HEK293 (cell line): ENCODE measurements at regions not wholly inside any gene's neighbourhood (a gene's known extent, or its start where the extent isn't known, plus 50 kb on each side); places are given as distances from the start of the nearest gene placed in this dataset.
A peak's percentile ranks its signal among the peaks of the same experiment; 100 is the strongest.

Experiments
- GFI1B ChIP-seq: fragments of 450-650 bp; formaldehyde crosslinking; IDR thresholded peaks from 2 replicates; pipeline ENCODE4 v1.5.1; 2016; ENCODE audit warnings: missing biosample characterization, missing genetic modification characterization
- IKZF3 ChIP-seq: fragments of 450-650 bp; IDR thresholded peaks from 2 replicates; pipeline ENCODE4 v1.5.0; 2018; ENCODE audit warnings: missing biosample characterization, mild to moderate bottlenecking, missing genetic modification characterization, moderate library complexity
- RBAK ChIP-seq: fragments of 450-650 bp; formaldehyde crosslinking; IDR thresholded peaks from 2 replicates; pipeline ENCODE4 v1.5.1; 2016; ENCODE audit warnings: missing biosample characterization, missing genetic modification characterization
- ZBTB1 ChIP-seq: fragments of 450-650 bp; formaldehyde crosslinking; IDR thresholded peaks from 2 replicates; pipeline ENCODE4 v1.5.1; 2016; ENCODE audit warnings: missing biosample characterization, missing genetic modification characterization
- ZBTB21 ChIP-seq: fragments of 450-650 bp; formaldehyde crosslinking; IDR thresholded peaks from 2 replicates; pipeline ENCODE4 v1.5.1; 2017; ENCODE audit warnings: missing biosample characterization, missing genetic modification characterization
- ZNF10 ChIP-seq: fragments of 450-650 bp; formaldehyde crosslinking; IDR thresholded peaks from 2 replicates; pipeline ENCODE4 v1.5.1; 2017; ENCODE audit warnings: missing biosample characterization, missing genetic modification characterization
- ZNF138 ChIP-seq: fragments of 450-650 bp; formaldehyde crosslinking; IDR thresholded peaks from 2 replicates; pipeline ENCODE4 v1.5.1; 2016; ENCODE audit warnings: missing biosample characterization, missing genetic modification characterization, borderline replicate concordance
- ZNF19 ChIP-seq: fragments of 450-650 bp; formaldehyde crosslinking; IDR thresholded peaks from 2 replicates; pipeline ENCODE4; 2016; ENCODE audit warnings: missing biosample characterization, missing genetic modification characterization, low read depth
- ZNF202 ChIP-seq: fragments of 450-650 bp; formaldehyde crosslinking; IDR thresholded peaks from 2 replicates; pipeline ENCODE4 v1.5.1; 2016; ENCODE audit warnings: missing biosample characterization, missing genetic modification characterization, borderline replicate concordance
- ZNF221 ChIP-seq: fragments of 450-650 bp; formaldehyde crosslinking; IDR thresholded peaks from 2 replicates; pipeline ENCODE4 v1.5.1; 2017; ENCODE audit warnings: missing biosample characterization, missing genetic modification characterization, borderline replicate concordance
- ZNF223 ChIP-seq: fragments of 450-650 bp; formaldehyde crosslinking; IDR thresholded peaks from 2 replicates; pipeline ENCODE4 v1.5.1; 2016; ENCODE audit warnings: missing biosample characterization, missing genetic modification characterization
- ZNF266 ChIP-seq: fragments of 450-650 bp; formaldehyde crosslinking; IDR thresholded peaks from 2 replicates; pipeline ENCODE4 v1.5.1; 2016; ENCODE audit warnings: missing biosample characterization, missing genetic modification characterization, low read depth
- ZNF394 ChIP-seq: fragments of 450-650 bp; formaldehyde crosslinking; IDR thresholded peaks from 2 replicates; pipeline ENCODE4 v1.5.1; 2016; ENCODE audit warnings: missing biosample characterization, missing genetic modification characterization, mild to moderate bottlenecking, moderate library complexity, borderline replicate concordance
- ZNF404 ChIP-seq: fragments of 450-650 bp; formaldehyde crosslinking; IDR thresholded peaks from 2 replicates; pipeline ENCODE4 v1.5.1; 2017; ENCODE audit warnings: missing biosample characterization, missing genetic modification characterization
- ZNF426 ChIP-seq: fragments of 450-650 bp; formaldehyde crosslinking; IDR thresholded peaks from 2 replicates; pipeline ENCODE4 v1.5.1; 2017; ENCODE audit warnings: missing biosample characterization, missing genetic modification characterization, mild to moderate bottlenecking, inconsistent platforms, moderate library complexity
- ZNF549 ChIP-seq: fragments of 450-650 bp; IDR thresholded peaks from 2 replicates; pipeline ENCODE4 v1.5.1; 2018; ENCODE audit warnings: missing biosample characterization, missing genetic modification characterization, mild to moderate bottlenecking, inconsistent platforms, moderate library complexity
- ZNF558 ChIP-seq: fragments of 450-650 bp; formaldehyde crosslinking; IDR thresholded peaks from 2 replicates; pipeline ENCODE4 v1.5.1; 2016; ENCODE audit warnings: missing biosample characterization, missing genetic modification characterization
- ZNF664 ChIP-seq: fragments of 450-650 bp; formaldehyde crosslinking; IDR thresholded peaks from 2 replicates; pipeline ENCODE4 v1.5.1; 2016; ENCODE audit warnings: missing biosample characterization, missing genetic modification characterization
- ZNF837 ChIP-seq: fragments of 450-650 bp; formaldehyde crosslinking; IDR thresholded peaks from 2 replicates; pipeline ENCODE4 v1.5.1; 2016; ENCODE audit warnings: missing biosample characterization, missing genetic modification characterization
- ZXDB ChIP-seq: fragments of 450-650 bp; formaldehyde crosslinking; IDR thresholded peaks from 2 replicates; pipeline ENCODE4 v1.5.1; 2016; ENCODE audit warnings: missing biosample characterization, missing genetic modification characterization
- TF ChIP-seq, protein P1 (sequence below): fragments of 450-650 bp; formaldehyde crosslinking; IDR thresholded peaks from 2 replicates; pipeline ENCODE4 v1.5.1; 2016; ENCODE audit warnings: missing biosample characterization, missing genetic modification characterization
- TF ChIP-seq, protein P2 (sequence below): fragments of 450-650 bp; formaldehyde crosslinking; IDR thresholded peaks from 2 replicates; pipeline ENCODE4 v1.5.1; 2017; ENCODE audit warnings: missing biosample characterization, missing genetic modification characterization
- TF ChIP-seq, protein P3 (sequence below): fragments of 450-650 bp; formaldehyde crosslinking; conservative IDR thresholded peaks from 2 replicates; pipeline ENCODE4 v1.5.1; 2016; ENCODE audit warnings: low read depth, missing biosample characterization, missing genetic modification characterization
- TF ChIP-seq, protein P4 (sequence below): fragments of 450-650 bp; formaldehyde crosslinking; IDR thresholded peaks from 2 replicates; pipeline ENCODE4 v1.5.1; 2016; ENCODE audit warnings: missing biosample characterization, missing genetic modification characterization

DNA sequence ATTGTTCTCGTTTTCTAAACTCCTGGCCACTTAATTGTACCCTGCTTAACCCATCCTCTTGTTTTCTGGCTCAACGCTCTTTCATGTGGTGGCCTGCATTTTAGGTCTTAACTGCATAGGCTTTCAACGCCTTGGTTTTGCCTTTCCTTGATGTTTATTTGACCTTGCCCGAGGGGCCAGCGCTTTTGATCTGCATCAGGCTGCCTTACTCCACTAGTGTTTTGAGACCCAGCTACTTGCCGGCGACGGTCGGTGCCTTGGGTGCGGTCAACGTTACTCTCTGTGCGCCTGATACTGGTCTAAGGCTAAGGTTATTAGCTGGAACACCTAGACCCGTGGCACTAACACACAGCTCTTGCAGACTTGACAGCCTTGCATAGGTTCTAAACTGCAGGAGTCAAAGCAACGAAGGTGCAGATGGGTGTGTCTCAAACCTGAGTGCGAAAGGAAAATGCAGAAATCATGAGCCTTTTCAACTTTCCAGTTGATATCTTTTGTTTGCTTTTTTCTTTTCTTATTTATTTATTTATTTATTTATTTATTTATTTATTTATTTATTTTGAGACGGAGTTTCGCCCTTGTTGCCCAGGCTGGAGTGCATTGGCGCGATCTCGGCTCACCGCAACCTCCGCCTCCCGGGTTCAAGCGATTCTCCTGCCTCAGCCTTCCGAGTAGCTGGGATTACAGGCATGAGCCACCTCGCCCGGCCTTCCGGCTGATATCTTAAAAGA, 138.8 kb downstream of the HFE start (continued):
- TF ChIP-seq GFI1B (tag by site-specific recombination) (peak; percentile 51; the same call in 1 of the 2 replicates), ZNF549 (tag by site-specific recombination) (no peak), ZNF404 (peak; percentile 65; the same call in 1 of the 2 replicates), ZNF266 (tag by site-specific recombination) (peak; percentile 60; the same call in 1 of the 2 replicates), RBAK (tag by site-specific recombination) (0 out of 2 replicates have a peak, but pooled peaks have one; percentile 60), ZBTB1 (tag by site-specific recombination) (no peak), ZNF837 (no peak), ZNF202 (tag by site-specific recombination) (peak; percentile 89), ZNF223 (peak; percentile 79; the same call in 1 of the 2 replicates), ZNF664 (tag by site-specific recombination) (peak; percentile 75), ZNF10 (no peak), ZNF138 (tag by site-specific recombination) (0 out of 2 replicates have a peak, but pooled peaks have one; percentile 14), ZNF394 (tag by site-specific recombination) (peak; percentile 96), ZNF221 (tag by site-specific recombination) (no peak), ZXDB (tag by site-specific recombination) (peak; percentile 72), IKZF3 (tag by site-specific recombination) (no peak), ZNF426 (tag by site-specific recombination) (peak; percentile 89), ZBTB21 (tag by site-specific recombination) (peak; percentile 34; the same call in 1 of the 2 replicates), ZNF558 (tag by site-specific recombination) (peak; percentile 79), ZNF19 (tag by site-specific recombination) (peak; percentile 62; the same call in 1 of the 2 replicates)
- TF ChIP-seq, protein P1, sequence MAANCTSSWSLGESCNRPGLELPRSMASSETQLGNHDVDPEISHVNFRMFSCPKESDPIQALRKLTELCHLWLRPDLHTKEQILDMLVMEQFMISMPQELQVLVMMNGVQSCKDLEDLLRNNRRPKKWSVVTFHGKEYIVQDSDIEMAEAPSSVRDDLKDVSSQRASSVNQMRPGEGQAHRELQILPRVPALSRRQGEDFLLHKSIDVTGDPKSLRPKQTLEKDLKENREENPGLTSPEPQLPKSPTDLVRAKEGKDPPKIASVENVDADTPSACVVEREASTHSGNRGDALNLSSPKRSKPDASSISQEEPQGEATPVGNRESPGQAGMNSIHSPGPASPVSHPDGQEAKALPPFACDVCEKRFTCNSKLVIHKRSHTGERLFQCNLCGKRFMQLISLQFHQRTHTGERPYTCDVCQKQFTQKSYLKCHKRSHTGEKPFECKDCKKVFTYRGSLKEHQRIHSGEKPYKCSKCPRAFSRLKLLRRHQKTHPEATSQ: no peak
- TF ChIP-seq, protein P2, sequence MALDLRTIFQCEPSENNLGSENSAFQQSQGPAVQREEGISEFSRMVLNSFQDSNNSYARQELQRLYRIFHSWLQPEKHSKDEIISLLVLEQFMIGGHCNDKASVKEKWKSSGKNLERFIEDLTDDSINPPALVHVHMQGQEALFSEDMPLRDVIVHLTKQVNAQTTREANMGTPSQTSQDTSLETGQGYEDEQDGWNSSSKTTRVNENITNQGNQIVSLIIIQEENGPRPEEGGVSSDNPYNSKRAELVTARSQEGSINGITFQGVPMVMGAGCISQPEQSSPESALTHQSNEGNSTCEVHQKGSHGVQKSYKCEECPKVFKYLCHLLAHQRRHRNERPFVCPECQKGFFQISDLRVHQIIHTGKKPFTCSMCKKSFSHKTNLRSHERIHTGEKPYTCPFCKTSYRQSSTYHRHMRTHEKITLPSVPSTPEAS (tag by site-specific recombination): no peak
- TF ChIP-seq, protein P3, sequence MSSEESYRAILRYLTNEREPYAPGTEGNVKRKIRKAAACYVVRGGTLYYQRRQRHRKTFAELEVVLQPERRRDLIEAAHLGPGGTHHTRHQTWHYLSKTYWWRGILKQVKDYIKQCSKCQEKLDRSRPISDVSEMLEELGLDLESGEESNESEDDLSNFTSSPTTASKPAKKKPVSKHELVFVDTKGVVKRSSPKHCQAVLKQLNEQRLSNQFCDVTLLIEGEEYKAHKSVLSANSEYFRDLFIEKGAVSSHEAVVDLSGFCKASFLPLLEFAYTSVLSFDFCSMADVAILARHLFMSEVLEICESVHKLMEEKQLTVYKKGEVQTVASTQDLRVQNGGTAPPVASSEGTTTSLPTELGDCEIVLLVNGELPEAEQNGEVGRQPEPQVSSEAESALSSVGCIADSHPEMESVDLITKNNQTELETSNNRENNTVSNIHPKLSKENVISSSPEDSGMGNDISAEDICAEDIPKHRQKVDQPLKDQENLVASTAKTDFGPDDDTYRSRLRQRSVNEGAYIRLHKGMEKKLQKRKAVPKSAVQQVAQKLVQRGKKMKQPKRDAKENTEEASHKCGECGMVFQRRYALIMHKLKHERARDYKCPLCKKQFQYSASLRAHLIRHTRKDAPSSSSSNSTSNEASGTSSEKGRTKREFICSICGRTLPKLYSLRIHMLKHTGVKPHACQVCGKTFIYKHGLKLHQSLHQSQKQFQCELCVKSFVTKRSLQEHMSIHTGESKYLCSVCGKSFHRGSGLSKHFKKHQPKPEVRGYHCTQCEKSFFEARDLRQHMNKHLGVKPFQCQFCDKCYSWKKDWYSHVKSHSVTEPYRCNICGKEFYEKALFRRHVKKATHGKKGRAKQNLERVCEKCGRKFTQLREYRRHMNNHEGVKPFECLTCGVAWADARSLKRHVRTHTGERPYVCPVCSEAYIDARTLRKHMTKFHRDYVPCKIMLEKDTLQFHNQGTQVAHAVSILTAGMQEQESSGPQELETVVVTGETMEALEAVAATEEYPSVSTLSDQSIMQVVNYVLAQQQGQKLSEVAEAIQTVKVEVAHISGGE (tag by site-specific recombination): peak; percentile 71
- TF ChIP-seq, protein P4, sequence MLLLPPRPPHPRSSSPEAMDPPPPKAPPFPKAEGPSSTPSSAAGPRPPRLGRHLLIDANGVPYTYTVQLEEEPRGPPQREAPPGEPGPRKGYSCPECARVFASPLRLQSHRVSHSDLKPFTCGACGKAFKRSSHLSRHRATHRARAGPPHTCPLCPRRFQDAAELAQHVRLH: 0 out of 2 replicates have a peak, but pooled peaks have one; percentile 38
